ENCODE measurements at regions not wholly inside any gene's neighbourhood (a gene's known extent, or its start where the extent isn't known, plus 50 kb on each side); places are given as distances from the start of the nearest gene placed in this dataset.

DNA sequence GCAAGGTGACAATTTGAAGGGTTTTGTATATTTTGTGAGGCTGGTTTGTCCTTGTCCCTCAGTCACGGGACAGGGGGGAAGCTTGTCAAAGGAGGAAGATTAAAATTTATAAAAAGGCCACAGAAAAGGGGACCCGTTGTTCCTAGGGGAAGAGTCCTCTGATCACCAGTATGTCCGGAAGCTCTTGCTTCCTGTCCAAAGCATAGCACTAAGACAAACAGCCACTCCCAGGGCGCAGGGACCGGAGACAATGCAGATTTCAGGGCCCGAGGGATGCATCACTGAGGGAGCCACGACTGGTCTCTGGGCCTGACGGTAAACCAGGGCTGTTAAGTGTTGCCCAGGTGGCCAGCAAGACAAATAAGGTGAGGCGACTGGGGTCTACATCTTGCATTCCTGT is 95.2 kb downstream of the MAF start:
- H3K36me3 Mint-ChIP-seq (ENCODE audit: low read depth) = no peaks in the 10 kb centered on the region

DNA sequence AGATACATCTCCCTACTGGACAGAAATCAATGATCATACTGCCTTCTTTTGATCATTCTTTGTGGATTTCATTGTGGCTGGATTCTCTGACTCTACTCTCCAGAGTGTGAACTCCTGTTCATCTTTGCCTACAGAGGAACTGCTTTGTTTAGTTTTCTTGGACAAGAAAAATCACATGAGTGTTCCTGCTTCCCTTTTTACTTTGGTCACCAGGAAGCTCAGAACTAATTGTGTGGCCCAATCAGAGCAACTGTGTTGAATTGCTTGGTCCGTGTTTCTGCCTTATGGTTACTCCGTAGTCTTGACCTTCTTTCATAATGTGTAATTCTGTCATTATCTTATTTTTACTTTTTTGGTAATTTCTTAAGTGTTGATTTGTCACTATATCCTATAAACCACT is 97.0 kb downstream of the MAF start:
- no peak for TF ChIP-seq CTCF (IDR thresholded peaks at IDR 0.05; ENCODE audit: unreplicated experiment in 3 of 3)
- Mint-ChIP-seq H3K27ac (no peak overlapping the region), H3K27me3 (ENCODE audit: low read depth) (no peaks in the 10 kb centered on the region), H3K9me3 (peaks cover 4% of the 10 kb centered on the region), H3K36me3 (ENCODE audit: low read depth) (no peaks in the 10 kb centered on the region), H3K4me1 (no peaks in the 10 kb centered on the region), H3K4me3 (no peak overlapping the region)

More for the DNA sequence above, 95.2 kb downstream of the MAF start:
- Mint-ChIP-seq H3K9me3 (no peaks in the 10 kb centered on the region), H3K4me1 (no peaks in the 10 kb centered on the region), H3K27ac (no peak overlapping the region), H3K4me3 (no peak overlapping the region), H3K27me3 (ENCODE audit: low read depth) (no peaks in the 10 kb centered on the region)
- TF ChIP-seq CTCF (IDR thresholded peaks at IDR 0.05; ENCODE audit: unreplicated experiment in 3 of 3) = no peak

- H3K4me3 Mint-ChIP-seq = no peak overlapping the region
- peaks cover 4% of the 10 kb centered on the region for H3K9me3 Mint-ChIP-seq
- no peaks in the 10 kb centered on the region for H3K27me3 Mint-ChIP-seq (ENCODE audit: low read depth)
- no peak overlapping the region for H3K27ac Mint-ChIP-seq
- H3K36me3 Mint-ChIP-seq (ENCODE audit: low read depth) = no peaks in the 10 kb centered on the region
- no peak for TF ChIP-seq CTCF (IDR thresholded peaks at IDR 0.05; ENCODE audit: unreplicated experiment in 3 of 3)
- peaks cover 1% of the 10 kb centered on the region for H3K4me1 Mint-ChIP-seq
These were observed 99.1 kb downstream of the MAF start for GRCh38 chr16:79501446-79501845.

DNA sequence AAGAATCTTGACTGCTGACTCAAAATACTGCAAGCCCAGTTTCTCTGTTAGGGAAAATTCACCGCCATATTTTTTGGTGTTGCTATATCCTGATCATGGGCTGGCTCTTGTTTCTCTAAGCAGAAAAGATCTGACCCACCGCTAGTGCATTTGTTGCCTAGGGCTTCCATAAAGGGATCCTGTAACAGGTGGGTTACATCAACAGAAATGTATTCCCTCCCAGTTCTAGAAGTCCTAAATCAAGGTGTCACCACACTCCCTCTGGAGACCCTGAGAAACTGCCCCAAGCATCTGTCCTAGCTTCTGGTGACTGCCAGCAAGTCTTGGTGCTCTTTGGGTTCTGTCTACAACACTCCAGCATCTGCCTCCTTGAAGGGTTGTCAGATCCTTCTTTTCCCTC is 99.7 kb downstream of the MAF start:
- Mint-ChIP-seq H3K27ac (no peak overlapping the region), H3K36me3 (ENCODE audit: low read depth) (no peaks in the 10 kb centered on the region), H3K27me3 (ENCODE audit: low read depth) (no peaks in the 10 kb centered on the region), H3K9me3 (peaks cover 4% of the 10 kb centered on the region), H3K4me1 (peaks cover 7% of the 10 kb centered on the region), H3K4me3 (no peak overlapping the region)
- no peak for TF ChIP-seq CTCF (IDR thresholded peaks at IDR 0.05; ENCODE audit: unreplicated experiment in 3 of 3)

DNA sequence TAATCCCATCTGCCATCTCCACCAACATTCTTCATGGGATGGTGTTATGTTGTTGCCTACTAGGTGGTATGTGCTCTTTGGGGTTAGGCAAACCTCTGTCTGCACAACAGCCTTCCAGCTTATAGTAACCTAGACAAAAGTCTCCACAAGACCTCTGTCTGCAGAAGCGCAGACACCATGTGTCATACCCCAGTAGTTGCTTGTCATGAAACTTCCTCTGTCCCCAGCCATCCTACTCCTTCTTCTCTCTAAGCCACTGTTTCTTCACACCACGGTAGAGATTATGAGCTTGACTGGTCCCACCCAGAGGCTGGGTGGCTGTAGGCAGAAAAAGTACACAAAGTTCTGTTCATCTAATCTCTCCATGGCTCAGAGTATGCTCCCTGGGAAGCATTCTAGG is 100.3 kb downstream of the MAF start:
- Mint-ChIP-seq H3K27ac (no peak overlapping the region), H3K9me3 (peaks cover 4% of the 10 kb centered on the region), H3K27me3 (ENCODE audit: low read depth) (no peaks in the 10 kb centered on the region), H3K36me3 (ENCODE audit: low read depth) (no peaks in the 10 kb centered on the region), H3K4me3 (no peak overlapping the region), H3K4me1 (peaks cover 7% of the 10 kb centered on the region)
- no peak for TF ChIP-seq CTCF (IDR thresholded peaks at IDR 0.05; ENCODE audit: unreplicated experiment in 3 of 3)

GRCh38 chr16:79498928-79499327 is 101.6 kb downstream of the MAF start:
- no peak for TF ChIP-seq CTCF (IDR thresholded peaks at IDR 0.05; ENCODE audit: unreplicated experiment in 3 of 3)
- Mint-ChIP-seq H3K27ac (no peak overlapping the region), H3K4me3 (no peak overlapping the region), H3K4me1 (peaks cover 7% of the 10 kb centered on the region), H3K27me3 (ENCODE audit: low read depth) (no peaks in the 10 kb centered on the region), H3K9me3 (peaks cover 11% of the 10 kb centered on the region), H3K36me3 (ENCODE audit: low read depth) (no peaks in the 10 kb centered on the region)
